ENCODE measurements at regions not wholly inside any gene's neighbourhood (a gene's known extent, or its start where the extent isn't known, plus 50 kb on each side); places are given as distances from the start of the nearest gene placed in this dataset.

DNA sequence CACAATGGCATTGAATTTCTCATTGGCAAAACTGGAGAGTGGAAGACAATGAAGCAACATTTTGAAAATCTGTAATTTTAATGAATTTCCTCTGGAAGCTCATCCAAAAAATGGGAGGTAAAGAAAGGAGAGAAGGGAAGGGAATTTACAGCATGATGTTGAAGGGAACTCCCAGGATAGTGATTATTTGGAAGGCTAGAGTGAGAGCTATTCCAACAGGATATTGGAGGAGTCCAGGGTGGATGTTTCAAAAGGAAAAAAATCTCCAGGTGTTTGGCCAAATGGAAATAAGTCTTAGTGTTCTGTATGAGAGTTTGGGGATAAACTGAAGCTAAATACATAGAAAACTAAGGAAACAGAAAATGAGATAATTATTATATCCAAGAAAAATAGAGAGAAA lies 106.2 kb downstream of the IZUMO3 start:
- TF ChIP-seq, protein P1, sequence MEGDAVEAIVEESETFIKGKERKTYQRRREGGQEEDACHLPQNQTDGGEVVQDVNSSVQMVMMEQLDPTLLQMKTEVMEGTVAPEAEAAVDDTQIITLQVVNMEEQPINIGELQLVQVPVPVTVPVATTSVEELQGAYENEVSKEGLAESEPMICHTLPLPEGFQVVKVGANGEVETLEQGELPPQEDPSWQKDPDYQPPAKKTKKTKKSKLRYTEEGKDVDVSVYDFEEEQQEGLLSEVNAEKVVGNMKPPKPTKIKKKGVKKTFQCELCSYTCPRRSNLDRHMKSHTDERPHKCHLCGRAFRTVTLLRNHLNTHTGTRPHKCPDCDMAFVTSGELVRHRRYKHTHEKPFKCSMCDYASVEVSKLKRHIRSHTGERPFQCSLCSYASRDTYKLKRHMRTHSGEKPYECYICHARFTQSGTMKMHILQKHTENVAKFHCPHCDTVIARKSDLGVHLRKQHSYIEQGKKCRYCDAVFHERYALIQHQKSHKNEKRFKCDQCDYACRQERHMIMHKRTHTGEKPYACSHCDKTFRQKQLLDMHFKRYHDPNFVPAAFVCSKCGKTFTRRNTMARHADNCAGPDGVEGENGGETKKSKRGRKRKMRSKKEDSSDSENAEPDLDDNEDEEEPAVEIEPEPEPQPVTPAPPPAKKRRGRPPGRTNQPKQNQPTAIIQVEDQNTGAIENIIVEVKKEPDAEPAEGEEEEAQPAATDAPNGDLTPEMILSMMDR (IDR thresholded peaks at IDR 0.05 in 4 of 5, conservative IDR thresholded peaks at IDR 0.05 in 1 of 5) = no peak
- TF ChIP-seq POLR2A (IDR thresholded peaks at IDR 0.05) = no peak

Data from gastrocnemius medialis (tissue), 4 donors.